Panc1 (cell line): ENCODE measurements at regions not wholly inside any gene's neighbourhood (a gene's known extent, or its start where the extent isn't known, plus 50 kb on each side); places are given as distances from the start of the nearest gene placed in this dataset.

Source experiments
- ATAC-seq: fragments of 200-7000 bp; cut with Tn5 transposase; 2 replicates; pipeline ENCODE4 v1.9.1; 2020; ENCODE audit warnings: mild to moderate bottlenecking, moderate library complexity
- BruUV-seq: library from RNA; stranded (reverse); fragments of 400-500 nt; replicated peaks from 2 replicates; lab custom pipeline; 2021; lab: Mats Ljungman, UMichigan
- CTCF ChIA-PET: fragments of 300-600 bp; sonication (Branson Sonifier 250); formaldehyde crosslinking; loops from one replicate; lab custom pipeline; 2022; ENCODE audit warnings: antibody characterized with exemption; lab: Charles Lee
- POLR2A ChIA-PET: fragments of 300-600 bp; sonication (Branson Sonifier 250); formaldehyde crosslinking; loops from one replicate; lab custom pipeline; 2022; ENCODE audit warnings: antibody characterized with exemption; lab: Charles Lee
- DNase-seq: peaks from one replicate; pipeline ENCODE4 v3.0.0-alpha.2; 2010; ENCODE audit warnings: low read depth, low spot score
- H3K27ac ChIP-seq: 2 replicates; pipeline ENCODE4 v1.5.1; 2011; ENCODE audit warnings: mild to moderate bottlenecking, low read length, inconsistent platforms
- H3K27me3 ChIP-seq: fragments of 200-500 bp; sonication (Bioruptor generic); 2 replicates; pipeline ENCODE4 v1.6.0; 2014; ENCODE audit warnings: low read length, inconsistent platforms; ENCODE audit not compliant: control insufficient read depth, insufficient read depth
- H3K36me3 ChIP-seq: fragments of 200-500 bp; sonication (Bioruptor generic); 2 replicates; pipeline ENCODE4 v1.5.1; 2014; ENCODE audit warnings: inconsistent platforms, mild to moderate bottlenecking, low read length, moderate library complexity; ENCODE audit not compliant: control insufficient read depth, insufficient read depth
- H3K4me1 ChIP-seq: 2 replicates; pipeline ENCODE4 v1.5.1; 2011; ENCODE audit warnings: inconsistent platforms, mild to moderate bottlenecking, low read length, moderate library complexity; ENCODE audit not compliant: control insufficient read depth, insufficient read depth
- H3K4me3 ChIP-seq, 2 experiments: 2 replicates each; pipeline ENCODE4 v1.5.1; 2011 to 2012; ENCODE audit warnings: low read depth in 2 of 2, low read length in 2 of 2, mild to moderate bottlenecking in 2 of 2, inconsistent platforms in 1 of 2, moderate library complexity in 1 of 2
- H3K9me3 ChIP-seq: fragments of 200-500 bp; sonication (Bioruptor generic); 2 replicates; pipeline ENCODE4 v1.5.1; 2014; ENCODE audit warnings: low read depth, mild to moderate bottlenecking, inconsistent platforms, low read length, moderate library complexity; ENCODE audit not compliant: control insufficient read depth, insufficient read depth
- CTCF ChIP-seq: fragments of 450-650 bp; IDR thresholded peaks from 2 replicates; pipeline ENCODE4 v1.5.1; 2017; ENCODE audit warnings: mild to moderate bottlenecking
- POLR2AphosphoS5 ChIP-seq: IDR thresholded peaks from 2 replicates; pipeline ENCODE4 v1.6.1; 2012; ENCODE audit warnings: mild to moderate bottlenecking, low read depth, low read length, moderate library complexity
- REST ChIP-seq, 2 experiments: IDR thresholded peaks; 2 replicates each; pipeline ENCODE4 v1.6.1; 2011 to 2012; ENCODE audit warnings: low read depth in 2 of 2, control low read depth in 1 of 2, low read length in 1 of 2, mild to moderate bottlenecking in 1 of 2, moderate library complexity in 1 of 2; ENCODE audit not compliant: insufficient read depth in 1 of 2
- SIN3A ChIP-seq: IDR thresholded peaks from 2 replicates; pipeline ENCODE4 v1.6.1; 2012; ENCODE audit warnings: low read depth, mild to moderate bottlenecking, low read length, moderate library complexity, borderline replicate concordance; ENCODE audit not compliant: insufficient read depth
- TCF7L2 ChIP-seq: IDR thresholded peaks from 2 replicates; pipeline ENCODE4 v1.6.1; 2011; ENCODE audit warnings: mild to moderate bottlenecking, low read depth, low read length, inconsistent platforms
- in situ Hi-C: cut with HindIII; loops from 2 replicates; pipeline ENCODE4 v1.10.0; 2016; ENCODE audit warnings: low sequenced_read_pairs, low pct_unique_long_range_greater_than_20kb
- intact Hi-C: fragments of 100-400 bp; cut with micrococcal nuclease; formaldehyde crosslinking; loops from one replicate; pipeline ENCODE4 v1.10.0; 2022; ENCODE audit not compliant: unreplicated experiment

- Histone ChIP-seq H3K4me3 (no peak overlapping the region), H3K27ac (no peak overlapping the region), H3K36me3 (no peaks in the 10 kb centered on the region), H3K27me3 (peaks cover 3% of the 10 kb centered on the region), H3K9me3 (no peaks in the 10 kb centered on the region), H3K4me1 (no peaks in the 10 kb centered on the region)
- no TSS peak for BruUV-seq
- CTCF ChIA-PET, result interaction anchor here (0.6 kb wide), 1 partner anchor 35 kb away, joined by 17 read pairs; no protein-coding TSS in a partner anchor
- intact Hi-C loops, result no loop called here
- TF ChIP-seq POLR2AphosphoS5 (no peak), SIN3A (no peak), REST (IDR thresholded peaks at IDR 0.05; ENCODE audit: insufficient read depth in 1 of 2, low read depth in 2 of 2, low read length in 1 of 2) (no peak), CTCF (no peak), TCF7L2 (no peak)
- in situ Hi-C loops, result no loop called here
- DNase-seq (no peak), ATAC-seq (no peak)
- POLR2A ChIA-PET, result no interaction called here
These were observed 198.9 kb upstream of the ASIC2 start for GRCh38 chr17:33491871-33492481.

GRCh38 chr17:33492731-33493265, 199.7 kb upstream of the ASIC2 start:
- H3K36me3 ChIP-seq, result no peaks in the 10 kb centered on the region
- no TSS peak for BruUV-seq
- no peak overlapping the region for H3K4me3 ChIP-seq
- TF ChIP-seq SIN3A (no peak), TCF7L2 (no peak), CTCF (no peak), POLR2AphosphoS5 (no peak), REST (IDR thresholded peaks at IDR 0.05; ENCODE audit: insufficient read depth in 1 of 2, low read depth in 2 of 2, low read length in 1 of 2) (no peak)
- CTCF ChIA-PET, result interaction anchor here (0.6 kb wide), 1 partner anchor 34 kb away, joined by 17 read pairs; no protein-coding TSS in a partner anchor
- ATAC-seq (no peak), DNase-seq (no peak)
- no peaks in the 10 kb centered on the region for H3K4me1 ChIP-seq
- intact Hi-C loops, result no loop called here
- H3K9me3 ChIP-seq, result no peaks in the 10 kb centered on the region
- POLR2A ChIA-PET, result no interaction called here
- H3K27ac ChIP-seq, result no peak overlapping the region
- H3K27me3 ChIP-seq, result peaks cover 3% of the 10 kb centered on the region
- in situ Hi-C loops, result no loop called here
